H1 (cell line): ENCODE measurements at regions not wholly inside any gene's neighbourhood (a gene's known extent, or its start where the extent isn't known, plus 50 kb on each side); places are given as distances from the start of the nearest gene placed in this dataset.

Experiments
- BACH1 ChIP-seq: IDR thresholded peaks from 2 replicates; pipeline ENCODE4 v1.6.1; 2012; ENCODE audit warnings: low read length, improper control_type of control experiment
- CHD1 ChIP-seq: IDR thresholded peaks from 2 replicates; pipeline ENCODE4 v1.6.1; 2012; ENCODE audit warnings: low read depth, low read length, improper control_type of control experiment
- NRF1 ChIP-seq: IDR thresholded peaks from 2 replicates; pipeline ENCODE4 v1.6.1; 2011; ENCODE audit warnings: mild to moderate bottlenecking, low read depth, low read length, improper control_type of control experiment
- RNF2 ChIP-seq: fragments of 200-900, 300-1000 bp; sonication (generic); IDR thresholded peaks from 2 replicates; pipeline ENCODE4 v1.7.1; 2016; ENCODE audit warnings: borderline replicate concordance, low read depth, mild to moderate bottlenecking, antibody characterized with exemption, low read length; ENCODE audit not compliant: poor library complexity, severe bottlenecking; ENCODE audit errors: missing control alignments
- TBP ChIP-seq: IDR thresholded peaks from 2 replicates; pipeline ENCODE4 v1.6.1; 2011; ENCODE audit warnings: low read depth, low read length, improper control_type of control experiment
- YY1 ChIP-seq: IDR thresholded peaks from 2 replicates; pipeline ENCODE4 v1.6.1; 2011; ENCODE audit warnings: low read depth, mild to moderate bottlenecking, low read length
- TF ChIP-seq, protein P1 (sequence below): IDR thresholded peaks from 2 replicates; pipeline ENCODE4 v1.6.1; 2011; ENCODE audit warnings: low read depth, mild to moderate bottlenecking, low read length; ENCODE audit not compliant: insufficient read depth
- TF ChIP-seq, protein P2 (sequence below): IDR thresholded peaks from 2 replicates; pipeline ENCODE4 v1.6.1; 2012; ENCODE audit warnings: low read length, inconsistent platforms

DNA sequence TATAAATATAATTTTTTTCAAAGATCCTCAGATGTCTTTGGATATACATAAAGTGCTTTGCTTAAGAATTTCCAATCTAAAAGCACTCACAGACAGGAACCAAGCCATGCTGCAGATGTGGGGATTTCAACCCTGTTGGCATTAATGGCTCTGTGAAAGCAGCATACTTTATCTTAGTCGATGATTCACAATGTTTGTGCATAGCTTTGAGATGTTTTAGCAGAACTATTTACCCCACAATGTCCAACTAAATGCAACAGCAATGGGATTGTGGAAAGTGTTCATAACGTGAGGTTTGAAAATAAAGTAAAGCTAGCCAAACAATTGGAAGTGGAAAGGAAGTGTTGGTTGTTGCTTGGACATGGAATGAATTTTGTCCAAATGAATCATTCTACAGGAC lies 371.4 kb downstream of the SOX2 start (continued):
- TF ChIP-seq TBP (no peak), BACH1 (no peak), RNF2 (no peak), NRF1 (no peak), YY1 (no peak), CHD1 (no peak)
- TF ChIP-seq, protein P1, sequence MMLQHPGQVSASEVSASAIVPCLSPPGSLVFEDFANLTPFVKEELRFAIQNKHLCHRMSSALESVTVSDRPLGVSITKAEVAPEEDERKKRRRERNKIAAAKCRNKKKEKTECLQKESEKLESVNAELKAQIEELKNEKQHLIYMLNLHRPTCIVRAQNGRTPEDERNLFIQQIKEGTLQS, result no peak
- TF ChIP-seq, protein P2, sequence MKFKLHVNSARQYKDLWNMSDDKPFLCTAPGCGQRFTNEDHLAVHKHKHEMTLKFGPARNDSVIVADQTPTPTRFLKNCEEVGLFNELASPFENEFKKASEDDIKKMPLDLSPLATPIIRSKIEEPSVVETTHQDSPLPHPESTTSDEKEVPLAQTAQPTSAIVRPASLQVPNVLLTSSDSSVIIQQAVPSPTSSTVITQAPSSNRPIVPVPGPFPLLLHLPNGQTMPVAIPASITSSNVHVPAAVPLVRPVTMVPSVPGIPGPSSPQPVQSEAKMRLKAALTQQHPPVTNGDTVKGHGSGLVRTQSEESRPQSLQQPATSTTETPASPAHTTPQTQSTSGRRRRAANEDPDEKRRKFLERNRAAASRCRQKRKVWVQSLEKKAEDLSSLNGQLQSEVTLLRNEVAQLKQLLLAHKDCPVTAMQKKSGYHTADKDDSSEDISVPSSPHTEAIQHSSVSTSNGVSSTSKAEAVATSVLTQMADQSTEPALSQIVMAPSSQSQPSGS, result no peak
- TF ChIP-seq, all 59 proteins: peak for 0
